ENCODE measurements at regions not wholly inside any gene's neighbourhood (a gene's known extent, or its start where the extent isn't known, plus 50 kb on each side); places are given as distances from the start of the nearest gene placed in this dataset.

GRCh38 chr22:22783575-22783974 is 104.0 kb upstream of the IGLL5 start:
- no peaks in the 10 kb centered on the region for H3K9me3 ChIP-seq (ENCODE audit: control insufficient read depth in 1 of 2, low read length in 2 of 2)
- no peaks in the 10 kb centered on the region for H3K9me3 Mint-ChIP-seq
- CTCF ChIA-PET (ENCODE audit: partially characterized antibody) = interaction anchor here (0.7 to 9.4 kb wide), 6 partner anchors 13 to 100 kb away, joined by 3 to 172 read pairs (median 5); partner anchors contain the start of gene IGLL5
- no peaks in the 10 kb centered on the region for H3K36me3 ChIP-seq (ENCODE audit: insufficient read depth, low read length)
- H3K4me1 ChIP-seq (ENCODE audit: insufficient read depth, low read length) = peaks cover 17% of the 10 kb centered on the region
- no peak overlapping the region for H3K27ac ChIP-seq (ENCODE audit: low read depth, low read length)
- no peaks in the 10 kb centered on the region for H3K27me3 Mint-ChIP-seq
- POLR2A ChIA-PET (ENCODE audit: partially characterized antibody) = no interaction called here
- H3K4me3 ChIP-seq (ENCODE audit: low read length in 2 of 2) = no peak overlapping the region
- peaks cover 7 to 33% (median 18%) of the 10 kb centered on the region in 4 donors for H3K4me1 Mint-ChIP-seq
- no peaks in the 10 kb centered on the region for H3K27me3 ChIP-seq (ENCODE audit: insufficient read depth, low read length)
- intact Hi-C loops (cut with micrococcal nuclease) = no loop called here
- H3K36me3 Mint-ChIP-seq = no peaks in the 10 kb centered on the region
- DNase-seq = no peak
- H3K4me3 Mint-ChIP-seq = peak overlapping the region in 1 of 8 donors; percentile 57
- H3K27ac Mint-ChIP-seq = no peak overlapping the region

DNA sequence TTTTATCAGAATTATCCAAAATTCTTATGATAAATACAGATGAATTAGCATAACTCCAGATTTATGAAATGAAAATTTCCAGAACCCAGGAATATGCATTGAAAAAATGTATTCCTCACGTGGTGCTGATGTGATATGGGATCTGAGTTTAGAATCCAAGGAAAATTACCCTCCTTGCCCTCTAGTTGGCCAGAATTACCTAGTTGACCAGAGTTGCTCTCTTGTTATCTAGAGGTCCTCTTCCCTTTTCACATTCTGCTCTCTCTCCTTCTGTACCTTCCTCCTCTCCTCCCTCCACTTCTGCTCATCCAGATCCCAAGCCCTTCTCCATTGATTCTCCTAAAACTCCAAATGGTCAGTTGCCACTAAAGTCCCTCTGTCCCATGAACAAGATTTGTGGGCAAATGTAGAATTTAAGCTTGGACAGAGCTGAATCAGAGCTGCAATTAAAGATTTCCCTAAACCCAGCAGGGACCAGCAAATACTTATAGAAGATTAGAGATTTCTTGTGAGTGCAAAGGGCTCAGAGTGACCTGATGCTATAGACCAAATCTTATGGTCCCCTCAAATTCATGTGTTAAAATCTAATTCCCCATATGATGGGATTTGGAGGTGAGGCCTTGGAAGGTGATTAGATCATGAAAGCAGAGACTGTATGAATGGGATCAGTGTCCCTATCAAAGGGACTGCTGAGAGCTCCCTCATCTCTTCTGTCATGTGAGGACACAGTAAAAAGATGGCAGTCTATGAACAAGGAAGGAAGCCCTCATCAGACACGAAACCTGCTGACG is 103.2 kb upstream of the IGLL5 start:
- no peaks in the 10 kb centered on the region for H3K9me3 ChIP-seq (ENCODE audit: control insufficient read depth in 1 of 2, low read length in 2 of 2)
- no peak for DNase-seq
- Mint-ChIP-seq H3K9me3 (no peaks in the 10 kb centered on the region), H3K27me3 (no peaks in the 10 kb centered on the region), H3K4me1 (peaks cover 7 to 40% (median 22%) of the 10 kb centered on the region in 4 donors), H3K27ac (peak overlapping the region in 4 of 7 donors; percentile 22 to 50 (median 36)), H3K36me3 (no peaks in the 10 kb centered on the region), H3K4me3 (no peak overlapping the region)
- CTCF ChIA-PET (ENCODE audit: partially characterized antibody) = interaction anchor here (1.6 to 9.4 kb wide), 4 partner anchors 14 to 99 kb away, joined by 4 to 172 read pairs (median 86); partner anchors contain the start of gene IGLL5
- intact Hi-C loops (cut with micrococcal nuclease) = loop anchor here (5.0 kb wide), 1 partner anchor 173 kb away; no protein-coding TSS in a partner anchor
- H3K36me3 ChIP-seq (ENCODE audit: insufficient read depth, low read length) = no peaks in the 10 kb centered on the region
- POLR2A ChIA-PET (ENCODE audit: partially characterized antibody) = interaction anchor here (0.9 kb wide), 1 partner anchor 31 kb away, joined by 3 read pairs; no protein-coding TSS in a partner anchor
- no peak overlapping the region for H3K4me3 ChIP-seq (ENCODE audit: low read length in 2 of 2)
- H3K27me3 ChIP-seq (ENCODE audit: insufficient read depth, low read length) = no peaks in the 10 kb centered on the region
- H3K27ac ChIP-seq (ENCODE audit: low read depth, low read length) = no peak overlapping the region
- peaks cover 25% of the 10 kb centered on the region for H3K4me1 ChIP-seq (ENCODE audit: insufficient read depth, low read length)

DNA sequence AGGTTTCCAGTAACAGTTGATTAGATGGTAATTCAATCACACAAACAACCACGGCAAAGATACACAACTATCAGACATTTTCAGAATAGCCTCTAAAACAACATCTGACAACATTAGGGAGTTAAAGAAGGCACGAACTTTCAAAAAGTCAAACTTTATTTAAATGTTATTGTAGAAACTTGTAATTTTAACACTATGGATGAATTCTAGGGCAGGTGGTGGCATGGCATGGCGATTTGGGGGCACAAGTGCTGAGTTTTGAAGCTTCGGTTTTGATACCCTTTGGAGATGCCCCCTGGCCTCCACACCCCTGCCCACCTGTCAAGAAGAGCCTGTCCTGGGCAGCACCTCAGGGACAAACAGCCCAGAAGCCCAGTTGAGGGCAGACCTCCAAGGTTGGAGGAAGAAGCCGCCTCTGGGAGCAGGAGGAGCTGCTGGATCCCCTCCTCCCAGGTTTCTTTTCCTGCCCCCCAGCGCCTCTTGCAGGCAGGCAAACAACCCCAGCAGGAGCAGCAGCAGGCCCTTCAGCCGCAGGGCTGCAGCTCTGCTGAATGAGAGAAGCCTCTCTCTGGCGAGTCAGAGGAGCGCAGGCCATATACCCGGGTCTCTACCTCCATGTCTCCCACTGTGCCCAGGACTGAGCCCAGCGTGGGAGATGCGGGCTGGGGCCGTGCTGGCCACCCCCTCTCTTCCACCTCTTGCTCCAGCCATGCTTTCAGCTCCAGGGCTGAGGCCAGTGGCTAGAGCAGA is 102.1 kb upstream of the IGLL5 start:
- no peak overlapping the region for H3K27ac ChIP-seq (ENCODE audit: low read depth, low read length)

DNA sequence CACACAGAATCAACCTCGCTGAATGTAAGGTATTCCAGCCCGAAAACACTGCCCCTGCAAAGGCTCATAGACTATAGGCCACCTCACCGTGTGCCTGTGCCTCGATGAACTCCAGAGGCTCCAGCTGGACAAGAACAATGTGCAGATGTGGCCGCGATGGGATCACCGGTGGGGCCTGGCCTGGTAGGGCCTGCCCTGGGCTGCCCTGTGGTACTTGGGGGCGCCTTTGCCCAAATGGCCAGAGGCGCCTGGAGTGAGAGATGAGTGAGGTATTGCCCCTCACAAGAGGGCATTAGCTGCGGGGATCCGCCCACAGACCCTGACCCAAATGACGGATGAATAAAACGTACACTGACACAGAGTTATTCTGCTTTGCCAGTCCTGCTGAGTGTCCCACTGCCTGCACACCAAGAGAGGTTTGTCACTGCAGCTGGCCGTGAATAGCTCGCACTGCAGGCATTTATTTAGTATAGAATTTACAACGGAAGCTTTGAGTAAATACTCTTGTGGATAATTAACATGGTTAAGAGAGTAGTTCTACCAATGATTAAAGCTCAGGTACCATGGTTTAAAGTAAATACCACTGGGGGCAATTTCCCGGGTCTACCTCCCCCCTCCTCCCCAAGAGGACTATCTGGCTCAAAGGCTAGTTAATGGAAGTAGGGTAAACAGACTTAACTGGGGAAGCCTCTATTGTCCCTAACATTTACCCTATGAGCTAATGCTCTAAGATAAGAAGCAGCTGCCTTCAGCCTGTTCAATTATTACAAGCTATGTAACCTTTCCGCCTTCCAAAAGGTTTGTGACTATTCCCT is 101.1 kb upstream of the IGLL5 start:
- Histone ChIP-seq H3K27ac (ENCODE audit: low read depth, low read length) (no peak overlapping the region), H3K36me3 (ENCODE audit: insufficient read depth, low read length) (no peaks in the 10 kb centered on the region), H3K9me3 (ENCODE audit: control insufficient read depth in 1 of 2, low read length in 2 of 2) (no peaks in the 10 kb centered on the region), H3K4me3 (ENCODE audit: low read length in 2 of 2) (no peak overlapping the region), H3K27me3 (ENCODE audit: insufficient read depth, low read length) (no peaks in the 10 kb centered on the region), H3K4me1 (ENCODE audit: insufficient read depth, low read length) (peaks cover 44% of the 10 kb centered on the region)
- Mint-ChIP-seq H3K4me1 (peaks cover 25 to 61% (median 40%) of the 10 kb centered on the region in 4 donors), H3K27me3 (no peaks in the 10 kb centered on the region), H3K36me3 (no peaks in the 10 kb centered on the region), H3K9me3 (peaks cover 0 to 2% (median 0%) of the 10 kb centered on the region in 8 donors), H3K4me3 (peak overlapping the region in 4 of 8 donors; percentile 6 to 40 (median 15)), H3K27ac (peak overlapping the region in 6 of 7 donors; percentile 64 to 94 (median 76))
- no peak for DNase-seq
- intact Hi-C loops (cut with micrococcal nuclease) = loop anchor here (5.0 kb wide), 1 partner anchor 171 kb away; no protein-coding TSS in a partner anchor
- ChIA-PET POLR2A (ENCODE audit: partially characterized antibody) (interaction anchor here (0.9 to 7.7 kb wide), 10 partner anchors 12 to 91 kb away, joined by 3 to 127 read pairs (median 7); no protein-coding TSS in a partner anchor), CTCF (ENCODE audit: partially characterized antibody) (interaction anchor here (0.9 to 9.4 kb wide), 14 partner anchors 10 to 97 kb away, joined by 3 to 172 read pairs (median 11); partner anchors contain the start of gene IGLL5)

More for the DNA sequence above, 102.1 kb upstream of the IGLL5 start:
- H3K36me3 Mint-ChIP-seq = no peaks in the 10 kb centered on the region
- intact Hi-C loops (cut with micrococcal nuclease) = loop anchor here (5.0 kb wide), 1 partner anchor 172 kb away; no protein-coding TSS in a partner anchor
- H3K27ac Mint-ChIP-seq = peak overlapping the region in 2 of 7 donors; percentile 22 to 35
- H3K4me3 ChIP-seq (ENCODE audit: low read length in 2 of 2) = no peak overlapping the region
- H3K9me3 ChIP-seq (ENCODE audit: control insufficient read depth in 1 of 2, low read length in 2 of 2) = no peaks in the 10 kb centered on the region
- no peak for DNase-seq
- H3K27me3 ChIP-seq (ENCODE audit: insufficient read depth, low read length) = no peaks in the 10 kb centered on the region
- H3K36me3 ChIP-seq (ENCODE audit: insufficient read depth, low read length) = no peaks in the 10 kb centered on the region
- ChIA-PET POLR2A (ENCODE audit: partially characterized antibody) (interaction anchor here (0.9 to 7.7 kb wide), 3 partner anchors 15 to 92 kb away, joined by 3 to 127 read pairs (median 3); no protein-coding TSS in a partner anchor), CTCF (ENCODE audit: partially characterized antibody) (interaction anchor here (0.7 to 9.4 kb wide), 11 partner anchors 8 to 98 kb away, joined by 3 to 172 read pairs (median 12); partner anchors contain the start of gene IGLL5)
- no peaks in the 10 kb centered on the region for H3K27me3 Mint-ChIP-seq
- H3K4me1 Mint-ChIP-seq = peaks cover 15 to 50% (median 32%) of the 10 kb centered on the region in 4 donors
- H3K9me3 Mint-ChIP-seq = no peaks in the 10 kb centered on the region
- H3K4me3 Mint-ChIP-seq = no peak overlapping the region
- H3K4me1 ChIP-seq (ENCODE audit: insufficient read depth, low read length) = peaks cover 36% of the 10 kb centered on the region

DNA sequence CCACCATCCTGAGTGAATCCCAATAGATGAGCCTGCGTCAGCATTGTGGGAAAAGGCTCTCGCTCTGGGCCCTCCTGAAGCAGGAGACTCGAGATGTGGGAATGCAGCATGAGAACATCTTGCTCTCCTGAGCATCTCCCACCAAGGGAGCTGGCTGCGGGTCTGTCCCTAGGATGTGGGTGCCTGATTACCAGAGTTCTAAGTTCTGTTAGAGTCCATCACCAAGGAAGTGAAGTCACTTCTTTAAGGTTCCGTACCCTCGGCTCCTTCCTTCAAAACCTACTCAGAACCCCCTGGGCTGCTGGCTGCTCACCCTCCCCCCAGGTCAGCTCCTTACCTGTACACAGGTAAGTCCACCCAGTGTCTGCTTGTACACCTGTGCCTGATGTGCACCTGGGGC is 100.5 kb upstream of the IGLL5 start:
- DNase-seq = no peak
- H3K27me3 Mint-ChIP-seq = no peaks in the 10 kb centered on the region
- peaks cover 0 to 2% (median 0%) of the 10 kb centered on the region in 8 donors for H3K9me3 Mint-ChIP-seq
- H3K4me3 Mint-ChIP-seq = peak overlapping the region in 3 of 8 donors; percentile 10 to 40 (median 20)
- CTCF ChIA-PET (ENCODE audit: partially characterized antibody) = interaction anchor here (0.9 to 9.4 kb wide), 21 partner anchors 11 to 156 kb away, joined by 3 to 172 read pairs (median 12); partner anchors contain the start of gene IGLL5
- Histone ChIP-seq H3K27ac (ENCODE audit: low read depth, low read length) (no peak overlapping the region), H3K27me3 (ENCODE audit: insufficient read depth, low read length) (no peaks in the 10 kb centered on the region), H3K4me1 (ENCODE audit: insufficient read depth, low read length) (peaks cover 51% of the 10 kb centered on the region), H3K9me3 (ENCODE audit: control insufficient read depth in 1 of 2, low read length in 2 of 2) (no peaks in the 10 kb centered on the region), H3K4me3 (ENCODE audit: low read length in 2 of 2) (no peak overlapping the region), H3K36me3 (ENCODE audit: insufficient read depth, low read length) (no peaks in the 10 kb centered on the region)
- POLR2A ChIA-PET (ENCODE audit: partially characterized antibody) = interaction anchor here (1.0 to 7.7 kb wide), 10 partner anchors 11 to 68 kb away, joined by 3 to 127 read pairs (median 7); no protein-coding TSS in a partner anchor
- no peaks in the 10 kb centered on the region for H3K36me3 Mint-ChIP-seq
- peaks cover 30 to 67% (median 46%) of the 10 kb centered on the region in 4 donors for H3K4me1 Mint-ChIP-seq
- intact Hi-C loops (cut with micrococcal nuclease) = loop anchor here (5.0 kb wide), 1 partner anchor 170 kb away; no protein-coding TSS in a partner anchor
- H3K27ac Mint-ChIP-seq = peak overlapping the region in 6 of 7 donors; percentile 59 to 94 (median 74)

DNA sequence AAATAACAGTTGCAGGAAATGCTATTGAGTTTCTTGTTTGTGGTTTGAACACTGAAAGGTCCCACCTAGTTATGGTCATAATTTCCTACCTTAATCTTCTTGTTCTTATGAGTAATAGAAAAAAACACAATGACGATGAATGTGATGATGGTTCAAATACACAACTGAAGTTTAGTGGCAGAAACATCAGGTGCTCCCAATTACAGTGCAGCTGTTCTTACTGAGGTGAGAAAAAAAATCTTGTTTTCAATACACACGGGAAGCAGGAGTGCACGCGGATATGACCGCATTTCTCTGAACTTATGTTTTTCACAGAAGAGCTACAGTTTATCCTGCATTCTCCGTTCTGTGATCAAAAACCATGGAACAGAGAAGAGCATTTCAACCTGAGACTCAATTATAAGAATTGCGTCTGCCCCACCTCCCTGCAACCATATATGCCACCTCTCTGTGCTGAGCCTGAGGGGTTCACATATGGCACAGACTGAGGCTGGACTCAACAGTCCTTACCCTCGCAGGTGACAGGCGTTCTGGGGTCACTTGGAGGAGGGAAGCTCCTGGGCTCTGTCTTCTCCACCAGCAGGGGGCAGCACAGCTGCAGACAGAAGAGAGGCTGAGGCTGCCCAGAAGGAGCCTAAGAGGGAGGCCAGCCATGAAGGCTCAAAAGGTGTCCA is 99.7 kb upstream of the IGLL5 start:
- Histone ChIP-seq H3K9me3 (ENCODE audit: control insufficient read depth in 1 of 2, low read length in 2 of 2) (no peaks in the 10 kb centered on the region), H3K36me3 (ENCODE audit: insufficient read depth, low read length) (no peaks in the 10 kb centered on the region), H3K27ac (ENCODE audit: low read depth, low read length) (peak overlapping the region; percentile 49), H3K4me3 (ENCODE audit: low read length in 2 of 2) (no peak overlapping the region), H3K27me3 (ENCODE audit: insufficient read depth, low read length) (no peaks in the 10 kb centered on the region), H3K4me1 (ENCODE audit: insufficient read depth, low read length) (peaks cover 58% of the 10 kb centered on the region)
- H3K9me3 Mint-ChIP-seq = peaks cover 0 to 2% (median 0%) of the 10 kb centered on the region in 8 donors
- CTCF ChIA-PET (ENCODE audit: partially characterized antibody) = interaction anchor here (0.9 to 9.4 kb wide), 29 partner anchors 9 to 156 kb away, joined by 3 to 172 read pairs (median 8); partner anchors contain the start of gene IGLL5
- intact Hi-C loops (cut with micrococcal nuclease) = loop anchor here (1.0 to 5.0 kb wide), 6 partner anchors 17 to 169 kb away; no protein-coding TSS in a partner anchor
- DNase-seq = peak; percentile 66 to 75 (median 70)
- no peaks in the 10 kb centered on the region for H3K36me3 Mint-ChIP-seq
- H3K4me1 Mint-ChIP-seq = peaks cover 34 to 75% (median 52%) of the 10 kb centered on the region in 4 donors
- H3K27me3 Mint-ChIP-seq = no peaks in the 10 kb centered on the region
- H3K4me3 Mint-ChIP-seq = peak overlapping the region in 7 of 8 donors; percentile 6 to 61 (median 53)
- H3K27ac Mint-ChIP-seq = peak overlapping the region; percentile 79 to 94 (median 90)
- POLR2A ChIA-PET (ENCODE audit: partially characterized antibody) = interaction anchor here (0.9 to 7.7 kb wide), 23 partner anchors 11 to 96 kb away, joined by 3 to 127 read pairs (median 7); no protein-coding TSS in a partner anchor
